ENCODE measurements at regions not wholly inside any gene's neighbourhood (a gene's known extent, or its start where the extent isn't known, plus 50 kb on each side); places are given as distances from the start of the nearest gene placed in this dataset.

DNA sequence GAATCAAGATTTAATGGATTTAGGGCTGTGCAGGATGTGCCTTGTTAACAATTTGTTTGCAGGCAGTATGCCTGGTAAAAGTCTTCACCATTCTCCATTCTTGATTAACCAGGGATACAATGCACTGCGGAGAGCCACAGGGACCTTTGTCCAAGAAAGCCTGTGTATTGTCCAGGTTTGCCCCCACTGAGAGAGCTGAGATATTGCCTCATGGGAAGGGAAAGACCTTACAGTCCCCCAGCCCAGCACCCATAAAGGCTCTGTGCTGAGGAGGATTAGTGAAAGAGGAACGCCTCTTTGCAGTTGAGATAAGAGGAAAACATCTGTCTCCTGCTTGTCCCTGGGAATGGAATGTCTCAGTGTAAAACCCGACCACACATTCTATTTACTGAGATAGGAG lies 2169.6 kb downstream of the TP53TG3F start:
- DNase-seq (ENCODE audit: extremely low spot score), result no peak
- TF ChIP-seq, protein P1, sequence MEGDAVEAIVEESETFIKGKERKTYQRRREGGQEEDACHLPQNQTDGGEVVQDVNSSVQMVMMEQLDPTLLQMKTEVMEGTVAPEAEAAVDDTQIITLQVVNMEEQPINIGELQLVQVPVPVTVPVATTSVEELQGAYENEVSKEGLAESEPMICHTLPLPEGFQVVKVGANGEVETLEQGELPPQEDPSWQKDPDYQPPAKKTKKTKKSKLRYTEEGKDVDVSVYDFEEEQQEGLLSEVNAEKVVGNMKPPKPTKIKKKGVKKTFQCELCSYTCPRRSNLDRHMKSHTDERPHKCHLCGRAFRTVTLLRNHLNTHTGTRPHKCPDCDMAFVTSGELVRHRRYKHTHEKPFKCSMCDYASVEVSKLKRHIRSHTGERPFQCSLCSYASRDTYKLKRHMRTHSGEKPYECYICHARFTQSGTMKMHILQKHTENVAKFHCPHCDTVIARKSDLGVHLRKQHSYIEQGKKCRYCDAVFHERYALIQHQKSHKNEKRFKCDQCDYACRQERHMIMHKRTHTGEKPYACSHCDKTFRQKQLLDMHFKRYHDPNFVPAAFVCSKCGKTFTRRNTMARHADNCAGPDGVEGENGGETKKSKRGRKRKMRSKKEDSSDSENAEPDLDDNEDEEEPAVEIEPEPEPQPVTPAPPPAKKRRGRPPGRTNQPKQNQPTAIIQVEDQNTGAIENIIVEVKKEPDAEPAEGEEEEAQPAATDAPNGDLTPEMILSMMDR (IDR thresholded peaks at IDR 0.05; ENCODE audit: control extremely low read depth, extremely low read depth, low read depth, missing control alignments), result no peak
- POLR2A ChIA-PET, result no interaction called here
- CTCF ChIA-PET, result no interaction called here

GRCh38 chr16:35631261-35631945 lies 2172.0 kb downstream of the TP53TG3F start:
- CTCF ChIA-PET, result interaction anchor here (1.2 kb wide), 1 partner anchor 10 kb away, joined by 5 read pairs; no protein-coding TSS in a partner anchor
- POLR2A ChIA-PET, result no interaction called here
- TF ChIP-seq, protein P1 (IDR thresholded peaks at IDR 0.05; ENCODE audit: control extremely low read depth, extremely low read depth, low read depth, missing control alignments), result no peak
- DNase-seq (ENCODE audit: extremely low spot score), result no peak

GRCh38 chr16:35636480-35637230 lies 2177.2 kb downstream of the TP53TG3F start:
- ChIA-PET CTCF (interaction anchor here (1.0 to 1.2 kb wide), 3 partner anchors 12 to 18 kb away, joined by 3 to 5 read pairs (median 3); no protein-coding TSS in a partner anchor), POLR2A (no interaction called here)
- TF ChIP-seq, protein P1 (IDR thresholded peaks at IDR 0.05; ENCODE audit: control extremely low read depth, extremely low read depth, low read depth, missing control alignments), result no peak
- no peak for DNase-seq (ENCODE audit: extremely low spot score)

GRCh38 chr16:35637683-35638082 lies 2178.3 kb downstream of the TP53TG3F start:
- ChIA-PET CTCF (interaction anchor here (1.0 to 1.3 kb wide), 4 partner anchors 13 to 17 kb away, joined by 3 to 5 read pairs (median 3); no protein-coding TSS in a partner anchor), POLR2A (no interaction called here)
- TF ChIP-seq, protein P1 (IDR thresholded peaks at IDR 0.05; ENCODE audit: control extremely low read depth, extremely low read depth, low read depth, missing control alignments), result no peak
- DNase-seq (ENCODE audit: extremely low spot score), result no peak

GRCh38 chr16:35639233-35640205 lies 2180.1 kb downstream of the TP53TG3F start:
- ChIA-PET CTCF (interaction anchor here (1.9 kb wide), 1 partner anchor 14 kb away, joined by 6 read pairs; no protein-coding TSS in a partner anchor), POLR2A (no interaction called here)
- TF ChIP-seq, protein P1 (IDR thresholded peaks at IDR 0.05; ENCODE audit: control extremely low read depth, extremely low read depth, low read depth, missing control alignments), result no peak
- DNase-seq (ENCODE audit: extremely low spot score), result no peak
